Calu3 (cell line): ENCODE measurements at regions not wholly inside any gene's neighbourhood (a gene's known extent, or its start where the extent isn't known, plus 50 kb on each side); places are given as distances from the start of the nearest gene placed in this dataset.

ENCODE experiments used
- BruUV-seq: library from RNA; stranded (reverse); fragments of 400-500 nt; replicated peaks from 2 replicates; lab custom pipeline; 2021; lab: Mats Ljungman, UMichigan
- CTCF ChIA-PET: fragments of 300-600 bp; sonication (Branson Sonifier 250); formaldehyde crosslinking; loops from one replicate; lab custom pipeline; 2022; ENCODE audit warnings: antibody characterized with exemption; lab: Charles Lee
- DNase-seq: peaks from one replicate; pipeline ENCODE4 v3.0.0; 2022
- H3K27ac Mint-ChIP-seq: one replicate; pipeline ENCODE4 v1.8.0; 2022; ENCODE audit warnings: mixed read lengths; ENCODE audit not compliant: unreplicated experiment
- H3K27me3 Mint-ChIP-seq: one replicate; pipeline ENCODE4 v1.8.0; 2022; ENCODE audit warnings: mixed read lengths; ENCODE audit not compliant: unreplicated experiment
- H3K36me3 Mint-ChIP-seq: one replicate; pipeline ENCODE4 v1.8.0; 2022; ENCODE audit warnings: mild to moderate bottlenecking, moderate library complexity, mixed read lengths; ENCODE audit not compliant: insufficient read depth, unreplicated experiment
- H3K4me1 Mint-ChIP-seq: one replicate; pipeline ENCODE4 v1.8.0; 2022; ENCODE audit warnings: mild to moderate bottlenecking, low read depth, mixed read lengths; ENCODE audit not compliant: unreplicated experiment
- H3K4me3 Mint-ChIP-seq: one replicate; pipeline ENCODE4 v1.8.0; 2022; ENCODE audit warnings: mild to moderate bottlenecking, low read depth, moderate library complexity, mixed read lengths; ENCODE audit not compliant: unreplicated experiment
- H3K9me3 Mint-ChIP-seq: one replicate; pipeline ENCODE4 v1.8.0; 2022; ENCODE audit warnings: low read depth, mixed read lengths; ENCODE audit not compliant: unreplicated experiment
- intact Hi-C: fragments of 100-400 bp; cut with micrococcal nuclease; formaldehyde crosslinking; loops from one replicate; pipeline ENCODE4 v1.10.0; 2022; ENCODE audit not compliant: unreplicated experiment
- TF ChIP-seq, protein P1 (sequence below): fragments of 200-600 bp; IDR thresholded peaks from one replicate; pipeline ENCODE4 v1.8.0; 2022; ENCODE audit warnings: antibody characterized with exemption; ENCODE audit not compliant: unreplicated experiment

GRCh38 chr16:14372471-14372870 lies 257.6 kb downstream of the PARN start:
- Mint-ChIP-seq H3K36me3 (peaks cover 5% of the 10 kb centered on the region), H3K4me3 (no peak overlapping the region), H3K27ac (no peak overlapping the region), H3K27me3 (no peaks in the 10 kb centered on the region), H3K4me1 (peaks cover 8% of the 10 kb centered on the region), H3K9me3 (no peaks in the 10 kb centered on the region)
- no peak for DNase-seq
- intact Hi-C loops: no loop called here
- CTCF ChIA-PET: interaction anchor here (0.7 kb wide), 1 partner anchor 219 kb away, joined by 3 read pairs; no protein-coding TSS in a partner anchor
- TF ChIP-seq, protein P1, sequence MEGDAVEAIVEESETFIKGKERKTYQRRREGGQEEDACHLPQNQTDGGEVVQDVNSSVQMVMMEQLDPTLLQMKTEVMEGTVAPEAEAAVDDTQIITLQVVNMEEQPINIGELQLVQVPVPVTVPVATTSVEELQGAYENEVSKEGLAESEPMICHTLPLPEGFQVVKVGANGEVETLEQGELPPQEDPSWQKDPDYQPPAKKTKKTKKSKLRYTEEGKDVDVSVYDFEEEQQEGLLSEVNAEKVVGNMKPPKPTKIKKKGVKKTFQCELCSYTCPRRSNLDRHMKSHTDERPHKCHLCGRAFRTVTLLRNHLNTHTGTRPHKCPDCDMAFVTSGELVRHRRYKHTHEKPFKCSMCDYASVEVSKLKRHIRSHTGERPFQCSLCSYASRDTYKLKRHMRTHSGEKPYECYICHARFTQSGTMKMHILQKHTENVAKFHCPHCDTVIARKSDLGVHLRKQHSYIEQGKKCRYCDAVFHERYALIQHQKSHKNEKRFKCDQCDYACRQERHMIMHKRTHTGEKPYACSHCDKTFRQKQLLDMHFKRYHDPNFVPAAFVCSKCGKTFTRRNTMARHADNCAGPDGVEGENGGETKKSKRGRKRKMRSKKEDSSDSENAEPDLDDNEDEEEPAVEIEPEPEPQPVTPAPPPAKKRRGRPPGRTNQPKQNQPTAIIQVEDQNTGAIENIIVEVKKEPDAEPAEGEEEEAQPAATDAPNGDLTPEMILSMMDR: no peak
- BruUV-seq: no TSS peak

DNA sequence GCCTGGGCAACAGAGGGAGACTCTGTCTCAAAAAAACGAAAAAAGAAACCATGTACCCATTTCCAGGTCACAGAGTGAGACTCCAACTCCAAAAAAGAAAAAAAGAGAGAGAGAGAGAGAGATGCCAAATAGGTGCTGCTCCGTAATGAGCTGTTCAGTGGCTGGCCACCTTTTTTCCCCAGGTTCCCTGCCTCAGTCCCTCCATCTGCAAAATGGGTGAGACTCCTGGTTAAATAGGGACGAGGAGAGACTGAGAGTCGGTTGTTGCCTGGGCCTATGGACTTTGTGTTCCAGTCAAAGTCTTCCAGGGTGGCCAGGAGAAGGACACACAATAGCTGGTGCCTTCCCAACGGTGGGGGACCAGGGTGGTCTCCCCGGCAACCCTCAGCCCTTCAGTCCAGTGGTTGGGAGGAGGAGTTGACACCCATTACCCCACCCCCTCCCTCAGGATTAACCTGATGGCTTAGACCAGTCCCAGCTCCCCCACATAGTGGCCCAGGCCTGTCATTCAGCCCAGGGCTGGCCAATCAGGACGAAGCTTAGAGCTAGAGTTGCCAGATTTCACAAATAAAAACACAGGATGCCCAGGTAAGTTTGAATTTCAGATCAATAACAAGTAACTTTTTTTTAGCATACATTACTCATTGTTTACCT lies 258.2 kb downstream of the PARN start:
- H3K4me1 Mint-ChIP-seq: peaks cover 8% of the 10 kb centered on the region
- no peak overlapping the region for H3K27ac Mint-ChIP-seq
- no peak overlapping the region for H3K4me3 Mint-ChIP-seq
- TF ChIP-seq, protein P1: no peak
- BruUV-seq: no TSS peak
- H3K36me3 Mint-ChIP-seq: peaks cover 5% of the 10 kb centered on the region
- intact Hi-C loops: no loop called here
- no peaks in the 10 kb centered on the region for H3K27me3 Mint-ChIP-seq
- CTCF ChIA-PET: interaction anchor here (0.7 kb wide), 1 partner anchor 220 kb away, joined by 3 read pairs; no protein-coding TSS in a partner anchor
- DNase-seq: no peak
- H3K9me3 Mint-ChIP-seq: no peaks in the 10 kb centered on the region

- CTCF ChIA-PET: no interaction called here
- no peak overlapping the region for H3K4me3 Mint-ChIP-seq
- BruUV-seq: no TSS peak
- no peak for DNase-seq
- TF ChIP-seq, protein P1: no peak
- intact Hi-C loops: no loop called here
- no peaks in the 10 kb centered on the region for H3K9me3 Mint-ChIP-seq
- no peak overlapping the region for H3K27ac Mint-ChIP-seq
- H3K4me1 Mint-ChIP-seq: peaks cover 8% of the 10 kb centered on the region
- peaks cover 5% of the 10 kb centered on the region for H3K36me3 Mint-ChIP-seq
- H3K27me3 Mint-ChIP-seq: no peaks in the 10 kb centered on the region
Measured at GRCh38 chr16:14370736-14371234, 259.3 kb downstream of the PARN start.

GRCh38 chr16:14369734-14370598 lies 260.1 kb downstream of the PARN start:
- Mint-ChIP-seq H3K4me1 (peaks cover 10% of the 10 kb centered on the region), H3K27ac (no peak overlapping the region), H3K36me3 (peaks cover 5% of the 10 kb centered on the region), H3K4me3 (no peak overlapping the region), H3K9me3 (no peaks in the 10 kb centered on the region), H3K27me3 (no peaks in the 10 kb centered on the region)
- intact Hi-C loops: loop anchor here (10.0 kb wide), 1 partner anchor 65 kb away; no protein-coding TSS in a partner anchor
- TF ChIP-seq, protein P1: no peak
- BruUV-seq: no TSS peak
- DNase-seq: no peak
- CTCF ChIA-PET: no interaction called here
